ENCODE measurements at regions not wholly inside any gene's neighbourhood (a gene's known extent, or its start where the extent isn't known, plus 50 kb on each side); places are given as distances from the start of the nearest gene placed in this dataset.

GRCh38 chr7:49010717-49011116, 86.4 kb downstream of the CDC14C start:
- TF ChIP-seq, protein P1, sequence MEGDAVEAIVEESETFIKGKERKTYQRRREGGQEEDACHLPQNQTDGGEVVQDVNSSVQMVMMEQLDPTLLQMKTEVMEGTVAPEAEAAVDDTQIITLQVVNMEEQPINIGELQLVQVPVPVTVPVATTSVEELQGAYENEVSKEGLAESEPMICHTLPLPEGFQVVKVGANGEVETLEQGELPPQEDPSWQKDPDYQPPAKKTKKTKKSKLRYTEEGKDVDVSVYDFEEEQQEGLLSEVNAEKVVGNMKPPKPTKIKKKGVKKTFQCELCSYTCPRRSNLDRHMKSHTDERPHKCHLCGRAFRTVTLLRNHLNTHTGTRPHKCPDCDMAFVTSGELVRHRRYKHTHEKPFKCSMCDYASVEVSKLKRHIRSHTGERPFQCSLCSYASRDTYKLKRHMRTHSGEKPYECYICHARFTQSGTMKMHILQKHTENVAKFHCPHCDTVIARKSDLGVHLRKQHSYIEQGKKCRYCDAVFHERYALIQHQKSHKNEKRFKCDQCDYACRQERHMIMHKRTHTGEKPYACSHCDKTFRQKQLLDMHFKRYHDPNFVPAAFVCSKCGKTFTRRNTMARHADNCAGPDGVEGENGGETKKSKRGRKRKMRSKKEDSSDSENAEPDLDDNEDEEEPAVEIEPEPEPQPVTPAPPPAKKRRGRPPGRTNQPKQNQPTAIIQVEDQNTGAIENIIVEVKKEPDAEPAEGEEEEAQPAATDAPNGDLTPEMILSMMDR (IDR thresholded peaks at IDR 0.05), result no peak
- no peak for TF ChIP-seq POLR2A (IDR thresholded peaks at IDR 0.05)

All from heart left ventricle (tissue), 13 donors.